SW480 (cell line): ENCODE measurements at regions not wholly inside any gene's neighbourhood (a gene's known extent, or its start where the extent isn't known, plus 50 kb on each side); places are given as distances from the start of the nearest gene placed in this dataset.
A peak's percentile ranks its signal among the peaks of the same experiment; 100 is the strongest.
"Not testable (repeated sequence)": the region's sequence is repeated elsewhere in the genome, so short reads cannot be mapped to it uniquely, and the experiment has no call there.

ENCODE experiments used
- DNase-seq: peaks from one replicate; pipeline ENCODE4 v3.0.0-alpha.2; 2016; ENCODE audit warnings: low spot score

DNA sequence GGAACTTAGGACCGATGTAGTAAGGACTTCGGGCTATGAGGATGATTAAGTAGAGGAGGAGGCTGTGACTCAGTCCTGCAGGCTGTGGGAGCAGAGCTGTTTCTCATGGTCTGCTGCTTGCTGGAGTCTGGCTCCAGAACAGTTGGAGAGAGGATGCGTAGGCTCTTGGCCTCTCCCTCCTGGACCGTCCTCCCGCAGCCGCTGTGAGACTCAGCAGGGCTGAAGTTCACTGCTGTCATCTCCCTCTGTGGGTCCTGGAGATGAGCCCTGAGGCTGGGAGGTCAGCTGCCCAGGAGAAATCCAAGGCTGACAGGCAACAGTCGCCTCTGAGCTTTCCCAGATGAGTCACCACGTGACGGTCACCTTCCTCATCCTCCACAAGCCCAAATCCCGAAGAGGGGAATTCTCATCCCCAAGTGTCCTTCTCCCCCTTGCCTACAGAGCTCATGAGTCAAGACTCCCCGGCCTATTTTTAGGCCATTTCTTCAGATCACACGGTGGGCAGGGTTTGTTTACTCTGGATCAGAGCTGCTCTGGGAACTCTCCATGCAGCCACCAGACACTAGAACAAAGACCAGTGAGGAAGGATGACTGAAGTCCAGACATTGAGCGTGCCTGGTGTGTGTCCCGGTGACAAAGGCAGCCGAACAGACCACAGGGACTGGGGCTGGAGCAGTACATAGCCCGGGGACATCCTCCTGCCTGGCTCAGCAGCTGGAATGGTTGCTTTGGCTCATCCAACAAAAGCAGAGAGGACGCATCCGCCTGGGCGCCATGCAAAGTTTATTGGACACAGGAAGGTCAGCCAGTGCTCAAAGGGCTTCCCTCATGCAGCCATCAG is 137.3 kb upstream of the ZNF469 start:
- not testable (repeated sequence) for DNase-seq

GRCh38 chr16:88246955-88247582 is 135.7 kb upstream of the ZNF469 start:
- DNase-seq: not testable (repeated sequence)

DNA sequence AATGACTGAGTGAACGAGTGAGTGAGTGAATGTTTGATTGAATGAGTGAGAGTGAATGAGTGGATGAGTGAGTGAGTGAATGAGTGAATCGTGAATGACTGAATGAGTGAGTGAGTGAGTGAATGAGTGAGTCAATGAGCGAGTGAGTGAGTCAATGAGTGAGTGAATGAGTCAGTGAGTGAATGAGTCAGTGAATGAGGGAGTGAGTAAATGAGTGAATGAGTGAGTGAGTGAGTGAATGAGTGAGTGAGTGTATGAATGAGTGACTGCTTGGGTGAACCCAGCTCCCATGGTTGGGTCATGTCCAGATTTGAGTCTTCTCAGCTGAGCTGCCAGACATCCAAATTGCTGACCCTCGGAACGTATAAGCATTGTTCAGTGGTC is 135.2 kb upstream of the ZNF469 start:
- not testable (repeated sequence) for DNase-seq

GRCh38 chr16:88248761-88249160 is 134.0 kb upstream of the ZNF469 start:
- DNase-seq: not testable (repeated sequence)

DNA sequence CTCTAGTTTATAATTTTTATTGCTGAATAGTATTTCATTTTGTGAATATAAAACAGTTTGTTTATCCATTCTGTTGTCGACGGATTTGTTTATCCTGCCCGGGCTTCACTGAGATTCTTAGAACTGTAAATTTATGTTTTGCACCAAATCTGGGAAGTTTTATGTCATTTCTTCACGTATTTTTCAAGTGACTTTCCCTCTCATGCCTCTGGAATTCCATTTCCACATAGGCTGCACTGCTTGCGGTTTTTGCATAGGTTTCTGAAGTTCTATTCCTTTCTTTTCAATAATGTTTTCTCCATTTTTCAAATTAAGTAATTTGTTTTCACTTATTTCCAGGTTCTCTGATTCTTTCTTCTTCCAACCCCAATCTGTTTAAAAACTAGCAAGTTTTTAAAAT is 132.4 kb upstream of the ZNF469 start:
- DNase-seq: not testable (repeated sequence)

DNA sequence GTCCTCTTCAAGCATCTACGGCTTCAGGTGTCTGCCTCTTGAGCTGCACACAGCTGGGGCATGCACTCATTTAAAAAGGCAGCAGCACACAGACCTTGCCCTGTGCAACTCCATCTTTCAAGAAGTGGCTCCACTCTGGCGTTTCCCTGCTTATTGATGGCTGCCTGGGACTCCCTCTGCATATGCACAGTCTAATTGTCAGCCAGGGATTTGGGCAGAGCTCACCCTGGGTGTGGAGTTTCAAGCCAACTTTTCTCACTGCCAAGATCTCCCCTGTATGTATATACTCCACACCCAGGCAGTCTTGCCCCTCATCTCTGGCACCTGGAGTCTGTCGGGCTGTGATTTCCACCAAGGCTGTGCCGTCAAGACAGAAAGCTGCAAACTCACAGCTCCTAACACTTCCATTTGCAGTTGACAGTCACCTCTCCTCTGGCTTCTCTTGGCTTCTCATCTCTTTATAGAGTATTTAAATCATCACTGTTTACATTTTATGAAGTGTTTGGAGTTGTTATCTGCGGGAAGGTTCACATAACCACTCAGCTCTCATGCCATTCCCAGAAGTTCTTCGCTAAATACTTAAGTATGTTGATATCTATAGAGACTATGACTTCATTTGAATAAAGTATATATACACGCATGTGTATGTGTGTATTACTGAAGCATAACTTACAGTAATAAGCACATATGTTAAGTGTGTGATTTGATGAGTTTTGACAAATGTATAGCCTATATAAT is 130.5 kb upstream of the ZNF469 start:
- DNase-seq: not testable (repeated sequence)

DNA sequence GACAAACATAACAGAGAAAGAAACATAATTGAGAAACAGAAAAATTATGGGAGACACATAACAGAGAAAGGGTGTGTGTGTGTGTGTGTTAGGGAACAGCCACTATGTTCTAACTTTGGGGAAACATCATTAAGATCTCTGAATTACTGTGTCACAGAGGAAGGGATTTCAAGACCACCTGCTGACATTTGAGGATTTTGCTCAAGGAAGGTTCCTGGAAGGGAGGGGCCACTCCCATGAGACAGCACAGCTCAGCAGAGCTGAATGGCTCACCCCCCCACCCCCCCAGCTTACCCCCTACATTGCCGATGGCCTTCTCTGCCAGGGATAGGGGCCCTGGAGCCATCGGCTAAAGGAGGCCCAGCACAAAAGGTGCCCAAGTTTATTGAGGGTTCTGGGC is 124.6 kb upstream of the ZNF469 start:
- DNase-seq: not testable (repeated sequence)

GRCh38 chr16:88258764-88259525 is 123.8 kb upstream of the ZNF469 start:
- not testable (repeated sequence) for DNase-seq

- not testable (repeated sequence) for DNase-seq
Observed at GRCh38 chr16:88259538-88259937, 123.2 kb upstream of the ZNF469 start.

- not testable (repeated sequence) for DNase-seq
Observed at GRCh38 chr16:88260146-88260545, 122.6 kb upstream of the ZNF469 start.

- DNase-seq: not testable (repeated sequence)
Observed at GRCh38 chr16:88260881-88261665, 121.7 kb upstream of the ZNF469 start.

DNA sequence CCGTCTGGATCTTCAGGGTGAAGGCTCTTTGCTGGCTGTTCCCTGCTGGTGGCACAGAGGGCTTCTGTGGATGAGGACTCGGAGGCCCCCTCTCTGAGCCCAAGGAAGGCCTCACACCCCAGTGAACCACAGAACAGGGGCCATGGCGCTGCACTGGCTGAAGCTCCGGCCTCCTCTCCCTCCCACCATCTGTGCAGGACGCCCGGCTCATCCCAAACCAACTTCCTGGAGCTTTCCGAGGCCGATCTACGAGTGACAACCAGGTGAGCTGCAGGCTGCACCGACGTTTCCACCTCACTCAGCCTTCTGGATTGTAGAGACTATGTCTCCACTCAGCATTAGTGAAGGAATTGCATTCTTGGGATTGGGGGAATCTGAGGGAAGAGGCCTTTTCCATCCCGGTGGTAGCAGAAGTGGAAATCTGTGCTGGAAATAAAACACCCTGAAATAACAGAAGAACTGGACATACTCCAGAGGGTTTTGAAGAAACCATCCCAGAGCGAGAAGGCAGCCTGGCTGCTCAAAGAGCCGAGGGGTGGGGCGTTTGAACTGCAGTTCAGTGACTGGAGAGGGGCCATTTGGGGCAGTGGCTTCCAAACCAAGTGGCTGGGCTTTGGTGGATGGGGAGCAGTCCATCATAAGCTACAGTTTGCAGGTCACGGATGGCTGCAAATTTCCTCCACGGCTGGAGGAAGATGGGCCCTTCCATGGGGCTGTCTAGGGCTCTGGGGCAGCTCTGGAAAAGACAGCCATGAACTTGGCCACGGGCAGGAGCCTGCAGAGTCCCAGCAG is 120.7 kb upstream of the ZNF469 start:
- not testable (repeated sequence) for DNase-seq

DNA sequence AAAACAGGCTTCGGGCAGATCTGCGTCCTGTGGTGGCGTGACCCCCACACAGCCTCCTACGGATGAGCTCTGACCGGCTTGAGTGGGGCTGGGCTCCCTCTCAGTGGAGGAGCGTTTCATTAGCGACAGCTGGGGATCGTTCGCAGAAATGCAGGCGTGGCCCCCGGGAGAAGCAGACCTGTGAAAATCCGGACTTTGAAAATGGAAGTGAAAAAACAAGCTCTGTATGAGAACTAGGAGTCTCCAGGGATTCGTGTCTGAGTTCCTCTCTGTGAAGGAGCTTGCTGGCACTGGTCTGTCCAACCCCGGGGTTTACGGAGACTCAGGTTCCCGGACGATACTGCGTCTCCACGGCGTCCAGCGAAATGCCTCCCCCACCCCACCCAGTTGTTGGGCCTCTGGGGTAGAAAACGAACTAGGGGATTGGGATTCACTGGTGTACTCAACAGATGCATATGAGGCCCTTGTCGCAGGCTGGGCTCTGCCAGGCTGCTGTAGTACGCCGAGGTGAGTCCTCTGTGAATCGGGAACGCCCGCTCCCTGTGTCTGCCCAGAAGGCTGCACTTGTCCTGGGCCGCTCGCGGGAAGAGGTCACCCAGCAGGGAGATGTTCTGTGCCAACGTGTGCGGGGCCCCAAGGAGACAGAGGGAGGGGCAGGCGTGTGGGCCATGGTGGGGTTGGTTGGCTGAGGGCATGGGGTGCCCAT is 119.7 kb upstream of the ZNF469 start:
- not testable (repeated sequence) for DNase-seq

GRCh38 chr16:88263681-88264287 is 119.0 kb upstream of the ZNF469 start:
- DNase-seq: not testable (repeated sequence)

GRCh38 chr16:88264641-88265285 is 118.0 kb upstream of the ZNF469 start:
- peak; percentile 73 for DNase-seq

DNA sequence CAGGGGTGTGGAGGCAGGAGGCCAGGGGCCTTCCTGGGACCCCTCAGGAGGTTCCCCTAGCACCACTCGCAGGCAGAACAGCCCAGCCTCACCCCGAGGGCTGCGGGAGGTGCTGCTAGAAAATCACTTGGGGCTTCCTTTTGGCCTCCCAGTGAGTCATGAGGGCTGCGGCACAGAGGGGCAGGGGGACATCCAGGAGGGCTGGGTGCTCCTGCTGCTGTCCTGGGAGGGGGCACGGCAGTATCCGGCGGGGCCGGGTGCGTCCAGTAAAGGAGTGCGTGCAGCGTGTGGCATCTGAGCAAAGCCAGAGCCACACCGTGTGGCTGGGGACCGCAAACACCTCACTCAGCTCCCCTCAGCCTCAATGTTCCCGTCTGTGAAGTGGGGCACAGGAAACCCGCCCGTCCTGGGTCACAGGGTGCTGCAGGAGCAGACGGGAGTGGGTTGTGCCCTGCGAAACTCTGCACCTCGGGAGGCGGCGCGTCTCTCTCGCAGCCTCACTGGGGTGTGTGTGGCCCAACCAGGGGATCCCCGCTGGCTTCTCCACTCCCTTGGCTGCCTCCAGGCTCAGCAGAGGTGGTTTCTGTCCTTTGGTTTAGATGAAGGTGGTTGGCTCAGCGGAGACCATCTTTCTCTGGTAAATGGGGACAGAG is 117.3 kb upstream of the ZNF469 start:
- DNase-seq: not testable (repeated sequence)

- DNase-seq: not testable (repeated sequence)
Observed at GRCh38 chr16:88266036-88266435, 116.7 kb upstream of the ZNF469 start.

DNA sequence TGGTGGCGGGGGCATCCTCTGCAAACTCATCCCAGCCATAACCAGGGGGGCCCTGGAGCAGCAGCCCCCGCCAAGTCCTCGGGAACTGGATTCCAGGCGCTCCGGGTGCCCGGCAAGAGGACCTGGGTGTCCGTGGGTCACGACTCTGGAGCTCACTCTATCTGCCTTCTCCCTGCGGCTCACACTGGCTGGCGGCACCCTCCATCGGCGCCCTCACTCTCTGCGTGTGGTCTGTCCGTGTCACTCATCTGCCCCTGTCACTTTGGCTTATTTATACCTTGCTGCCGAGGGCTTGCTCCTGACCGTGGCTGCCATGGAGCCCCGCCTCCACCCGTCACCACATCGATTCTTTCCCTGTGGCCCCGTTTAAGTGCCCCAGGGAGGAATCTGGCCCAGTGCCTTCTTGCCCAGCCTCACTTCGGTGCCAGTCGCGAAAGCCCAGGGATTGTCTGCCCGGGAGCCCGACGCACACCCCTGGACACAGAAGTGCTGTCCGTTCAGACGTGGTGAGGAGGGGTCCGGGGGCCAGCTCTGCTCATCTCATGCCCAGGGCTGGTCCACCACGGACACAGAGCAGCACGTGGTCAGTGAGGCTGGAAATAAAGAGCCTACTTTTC is 115.7 kb upstream of the ZNF469 start:
- not testable (repeated sequence) for DNase-seq
